Lower leg skin (tissue), 4 donors: ENCODE measurements at regions not wholly inside any gene's neighbourhood (a gene's known extent, or its start where the extent isn't known, plus 50 kb on each side); places are given as distances from the start of the nearest gene placed in this dataset.

ENCODE experiments used
- DNase-seq, 2 donors: peaks; one replicate each; pipeline ENCODE4 v3.0.0-alpha.2; 2019; ENCODE audit warnings: low spot score in 2 of 2
- H3K4me3 ChIP-seq: fragments of 200-600 bp; sonication (generic); 2 replicates; pipeline ENCODE4 v1.5.1; 2017; ENCODE audit warnings: mild to moderate bottlenecking, low read depth; ENCODE audit not compliant: poor library complexity, severe bottlenecking
- POLR2A ChIP-seq, 2 donors: fragments of 450-650 bp; IDR thresholded peaks; one replicate each; pipeline ENCODE4 v1.6.1; 2016 to 2017; ENCODE audit warnings: antibody characterized with exemption in 2 of 2, mild to moderate bottlenecking in 1 of 2, moderate library complexity in 1 of 2
- WGBS, 2 donors: methylation state at CpG; one replicate each; pipeline ENCODE4 v1.1.5; 2018; 5-methylcytosine and 5-hydroxymethylcytosine counted together
- intact Hi-C: fragments of 100-400 bp; cut with DNase I; formaldehyde crosslinking; loops from one replicate; pipeline ENCODE4 v1.15.0; 2023; ENCODE audit warnings: low total_unique reads
- TF ChIP-seq, protein P1 (sequence below), 3 donors: fragments of 450-650 bp; IDR thresholded peaks; one replicate each; pipeline ENCODE4 v1.5.1; 2016; ENCODE audit warnings: antibody characterized with exemption in 3 of 3, mild to moderate bottlenecking in 3 of 3, moderate library complexity in 2 of 3

DNA sequence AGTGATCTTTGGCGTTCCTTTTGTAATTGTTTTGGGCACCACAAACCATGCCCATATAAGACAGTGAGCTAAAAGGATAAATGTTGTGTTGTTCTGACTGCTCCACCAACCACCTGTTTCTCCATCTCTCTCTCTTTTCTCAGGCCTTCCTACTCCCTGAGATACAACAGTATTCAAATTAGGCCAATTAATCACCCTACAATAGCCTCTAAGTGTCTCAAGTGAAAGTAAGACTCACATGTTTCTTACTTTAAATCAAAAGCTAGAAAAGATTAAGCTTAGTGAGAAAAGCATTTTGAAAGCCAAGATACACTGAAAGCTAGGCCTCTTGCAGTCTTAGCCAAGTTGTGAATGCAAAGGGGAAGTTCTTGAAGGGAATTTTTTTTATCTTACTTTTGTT lies 268.8 kb upstream of the NREP start:
- H3K4me3 ChIP-seq, result no peak overlapping the region
- TF ChIP-seq POLR2A (IDR thresholded peaks at IDR 0.05), result no peak
- TF ChIP-seq, protein P1, sequence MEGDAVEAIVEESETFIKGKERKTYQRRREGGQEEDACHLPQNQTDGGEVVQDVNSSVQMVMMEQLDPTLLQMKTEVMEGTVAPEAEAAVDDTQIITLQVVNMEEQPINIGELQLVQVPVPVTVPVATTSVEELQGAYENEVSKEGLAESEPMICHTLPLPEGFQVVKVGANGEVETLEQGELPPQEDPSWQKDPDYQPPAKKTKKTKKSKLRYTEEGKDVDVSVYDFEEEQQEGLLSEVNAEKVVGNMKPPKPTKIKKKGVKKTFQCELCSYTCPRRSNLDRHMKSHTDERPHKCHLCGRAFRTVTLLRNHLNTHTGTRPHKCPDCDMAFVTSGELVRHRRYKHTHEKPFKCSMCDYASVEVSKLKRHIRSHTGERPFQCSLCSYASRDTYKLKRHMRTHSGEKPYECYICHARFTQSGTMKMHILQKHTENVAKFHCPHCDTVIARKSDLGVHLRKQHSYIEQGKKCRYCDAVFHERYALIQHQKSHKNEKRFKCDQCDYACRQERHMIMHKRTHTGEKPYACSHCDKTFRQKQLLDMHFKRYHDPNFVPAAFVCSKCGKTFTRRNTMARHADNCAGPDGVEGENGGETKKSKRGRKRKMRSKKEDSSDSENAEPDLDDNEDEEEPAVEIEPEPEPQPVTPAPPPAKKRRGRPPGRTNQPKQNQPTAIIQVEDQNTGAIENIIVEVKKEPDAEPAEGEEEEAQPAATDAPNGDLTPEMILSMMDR (IDR thresholded peaks at IDR 0.05), result no peak
- intact Hi-C loops, result no loop called here
- WGBS, 2 donors, result 0 to 51% methylated on average over 1 of the region's 1 CpG
- DNase-seq, result no peak

DNA sequence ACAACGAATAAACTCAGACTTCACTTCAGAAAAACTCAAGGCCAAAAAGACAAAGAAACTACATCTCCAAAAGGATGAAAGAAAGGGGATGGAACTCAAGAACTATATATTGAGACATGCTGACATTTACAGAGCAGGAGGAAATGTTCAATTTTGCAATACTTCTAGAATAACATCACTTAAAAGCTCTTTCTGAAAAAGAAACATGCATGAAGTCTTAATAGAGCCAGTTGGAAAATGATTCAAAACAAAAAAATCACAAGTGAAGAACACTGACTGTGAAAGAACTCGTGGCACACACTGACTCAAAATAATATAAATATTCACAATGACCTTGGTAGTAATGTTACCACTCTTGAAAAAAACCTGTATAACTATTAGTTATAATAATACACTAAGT lies 267.8 kb upstream of the NREP start:
- no peak overlapping the region for H3K4me3 ChIP-seq
- intact Hi-C loops, result no loop called here
- WGBS, 2 donors, result 66 to 69% methylated on average over 2 of the region's 2 CpGs
- no peak for DNase-seq
- TF ChIP-seq, protein P1 (IDR thresholded peaks at IDR 0.05), result no peak
- no peak for TF ChIP-seq POLR2A (IDR thresholded peaks at IDR 0.05)

DNA sequence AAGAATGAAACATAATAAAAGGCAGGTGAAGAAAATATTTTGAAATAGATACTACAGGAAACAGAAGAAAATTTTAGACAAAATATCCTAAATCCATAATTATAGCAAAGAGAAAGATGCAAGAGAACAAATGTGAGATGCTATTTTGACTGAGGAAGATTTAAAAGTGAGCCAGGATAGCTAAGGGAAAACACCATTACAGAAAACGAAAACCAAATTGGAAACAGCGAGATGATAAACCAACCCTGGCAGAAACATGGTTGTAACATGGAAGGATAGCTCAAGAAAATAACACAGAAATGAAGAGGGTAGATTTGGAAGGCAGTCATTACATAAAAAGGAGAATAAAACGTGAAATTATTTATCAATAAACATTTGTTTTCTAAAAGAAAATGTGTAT lies 267.2 kb upstream of the NREP start:
- 78 to 86% methylated on average over 3 of the region's 3 CpGs for WGBS, 2 donors
- H3K4me3 ChIP-seq, result no peak overlapping the region
- intact Hi-C loops, result no loop called here
- TF ChIP-seq POLR2A (IDR thresholded peaks at IDR 0.05), result no peak
- TF ChIP-seq, protein P1 (IDR thresholded peaks at IDR 0.05), result no peak
- no peak for DNase-seq

DNA sequence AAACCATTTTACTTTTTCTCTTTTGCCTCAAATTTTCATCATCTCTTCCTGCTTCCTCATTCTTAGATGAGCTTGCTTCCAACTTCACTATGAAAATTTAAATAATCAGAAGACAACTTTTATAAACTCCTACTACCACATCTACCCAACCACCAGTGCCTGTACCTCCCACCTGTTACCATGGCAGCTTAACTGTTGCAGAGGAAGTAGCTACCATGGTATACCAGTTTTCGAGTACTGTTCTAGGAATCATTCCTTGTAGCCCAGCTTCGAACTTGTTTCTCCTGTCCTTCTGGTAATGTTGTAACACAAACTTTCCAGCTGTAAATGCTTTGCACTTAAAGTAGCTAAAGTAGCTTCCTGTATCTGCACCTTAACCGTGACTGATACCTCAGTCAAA lies 266.8 kb upstream of the NREP start:
- TF ChIP-seq POLR2A (IDR thresholded peaks at IDR 0.05), result no peak
- TF ChIP-seq, protein P1 (IDR thresholded peaks at IDR 0.05), result no peak
- 87 to 90% methylated on average over 3 of the region's 3 CpGs for WGBS, 2 donors
- H3K4me3 ChIP-seq, result no peak overlapping the region
- intact Hi-C loops, result no loop called here
- no peak for DNase-seq

DNA sequence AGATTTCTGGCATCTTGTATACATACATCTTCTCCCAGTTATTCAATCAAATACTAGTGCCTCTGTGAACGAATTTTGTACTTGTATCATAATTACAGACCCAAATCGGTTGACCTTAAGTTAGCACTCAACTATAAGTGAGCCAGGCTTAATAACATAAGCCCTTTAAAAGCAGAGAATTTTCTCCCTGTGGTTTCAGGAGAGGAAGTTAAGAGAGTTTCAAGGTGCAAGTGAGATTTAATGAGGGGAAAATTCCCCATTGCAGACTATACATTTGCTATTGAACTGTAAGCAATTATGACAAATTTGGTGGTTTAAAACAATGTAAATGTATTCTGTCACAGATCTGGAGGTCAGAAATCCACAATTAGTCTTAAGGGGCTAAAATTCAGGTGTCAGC lies 261.9 kb upstream of the NREP start:
- 69 to 85% methylated on average over 2 of the region's 2 CpGs for WGBS, 2 donors
- intact Hi-C loops, result no loop called here
- no peak for TF ChIP-seq POLR2A (IDR thresholded peaks at IDR 0.05)
- TF ChIP-seq, protein P1 (IDR thresholded peaks at IDR 0.05), result no peak
- DNase-seq, result no peak
- H3K4me3 ChIP-seq, result no peak overlapping the region

DNA sequence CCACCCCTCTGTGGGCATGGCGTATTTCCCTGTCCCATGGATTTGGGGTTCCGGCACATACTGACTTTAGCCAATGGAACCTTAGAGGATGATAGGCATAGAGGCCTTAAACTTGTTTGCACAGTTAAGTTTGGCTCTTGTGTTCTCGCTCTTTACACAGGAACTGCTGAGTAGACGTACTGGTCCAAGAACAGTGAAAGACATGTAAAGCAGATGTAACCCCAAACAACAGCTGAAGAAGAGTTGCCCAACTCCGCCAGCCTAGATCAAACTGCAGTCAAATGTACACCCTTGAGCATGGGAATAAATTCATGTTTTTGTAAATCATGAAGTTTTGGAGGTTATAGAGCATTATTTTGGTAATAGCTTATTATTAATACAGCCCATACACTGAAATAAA lies 260.0 kb upstream of the NREP start:
- intact Hi-C loops, result no loop called here

More for the DNA sequence above, 260.0 kb upstream of the NREP start:
- WGBS, 2 donors, result 92% methylated on average over 5 of the region's 5 CpGs
- DNase-seq, result no peak
- H3K4me3 ChIP-seq, result no peak overlapping the region
- TF ChIP-seq, protein P1 (IDR thresholded peaks at IDR 0.05), result no peak
- no peak for TF ChIP-seq POLR2A (IDR thresholded peaks at IDR 0.05)
